Thyroid gland (tissue), 4 donors: ENCODE measurements at regions not wholly inside any gene's neighbourhood (a gene's known extent, or its start where the extent isn't known, plus 50 kb on each side); places are given as distances from the start of the nearest gene placed in this dataset.

Experiments
- DNase-seq, 2 donors: peaks; one replicate each; pipeline ENCODE4 v3.0.0-alpha.2; 2019
- H3K27ac ChIP-seq, 3 donors: fragments of 200-600 bp; sonication (generic); 1 replicate in 2 of 3; 2 replicates in 1 of 3; pipeline ENCODE4 v1.5.1; 2016 to 2019; ENCODE audit warnings: mild to moderate bottlenecking in 1 of 3, moderate library complexity in 1 of 3
- H3K27me3 ChIP-seq: fragments of 200-600 bp; sonication (generic); one replicate; pipeline ENCODE4 v1.5.1; 2019
- H3K36me3 ChIP-seq, 2 donors: fragments of 200-600 bp; sonication (generic); one replicate each; pipeline ENCODE4 v1.5.1; 2016 to 2019
- H3K4me1 ChIP-seq, 2 donors: fragments of 200-600 bp; sonication (generic); one replicate each; pipeline ENCODE4 v1.5.1; 2017 to 2019
- H3K4me3 ChIP-seq, 3 donors: fragments of 200-600 bp; sonication (generic); replicated peaks in 1 of 3; 1 replicate in 2 of 3; 2 replicates in 1 of 3; pipeline ENCODE4 v1.5.1; 2016; ENCODE audit warnings: mild to moderate bottlenecking in 1 of 3
- H3K9me3 ChIP-seq: fragments of 200-600 bp; sonication (generic); one replicate; pipeline ENCODE4 v1.5.1; 2017
- POLR2A ChIP-seq, 2 donors: fragments of 450-650 bp; IDR thresholded peaks; one replicate each; pipeline ENCODE4 v1.6.1; 2017; ENCODE audit warnings: antibody characterized with exemption in 2 of 2, mild to moderate bottlenecking in 2 of 2, moderate library complexity in 1 of 2
- WGBS, 2 donors: methylation state at CpG; one replicate each; pipeline ENCODE4 v1.1.5; 2017; 5-methylcytosine and 5-hydroxymethylcytosine counted together
- intact Hi-C: fragments of 100-400 bp; cut with DNase I; formaldehyde crosslinking; loops from one replicate; pipeline ENCODE4 v1.15.1; 2023
- TF ChIP-seq, protein P1 (sequence below), 6 experiments: fragments of 200-600 bp in 3 of 6; fragments of 450-650 bp in 3 of 6; sonication (generic) in 3 of 6; IDR thresholded peaks; one replicate each; pipeline ENCODE4 v1.5.1; 2016 to 2019; ENCODE audit warnings: antibody characterized with exemption in 6 of 6, mild to moderate bottlenecking in 2 of 6, inconsistent platforms in 1 of 6, moderate library complexity in 1 of 6

DNA sequence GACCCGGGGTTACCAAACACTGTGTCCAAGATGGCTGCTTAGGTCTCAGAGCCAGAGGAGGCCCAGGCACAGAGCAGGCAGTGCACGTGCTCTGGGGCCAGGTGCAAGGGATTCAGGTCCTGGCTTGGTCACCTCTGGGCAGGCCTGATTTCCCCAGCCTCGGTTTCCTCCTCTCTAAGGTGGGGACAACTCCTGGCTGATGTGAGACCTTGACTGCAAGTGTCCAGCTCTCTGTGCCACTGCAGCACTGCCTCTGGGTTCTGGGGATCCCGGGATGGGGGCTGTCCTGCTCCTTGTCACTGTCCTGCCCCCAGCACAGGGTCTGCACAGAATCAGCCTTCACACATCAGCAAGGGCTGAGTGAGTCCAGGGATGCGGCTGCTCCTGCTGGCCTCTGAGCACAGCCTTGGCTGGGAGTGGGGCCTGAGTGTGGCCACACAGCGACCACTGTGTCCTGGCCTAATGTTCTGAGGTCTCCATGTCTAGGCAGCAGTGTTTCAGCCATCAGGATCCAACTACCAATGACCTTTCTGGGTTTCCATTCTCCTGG lies 170.2 kb upstream of the HDAC4 start:
- intact Hi-C loops: no loop called here
- Histone ChIP-seq H3K4me3 (no peak overlapping the region), H3K4me1 (peaks cover 10 to 11% of the 10 kb centered on the region in 2 donors), H3K9me3 (no peaks in the 10 kb centered on the region), H3K27ac (no peak overlapping the region), H3K27me3 (no peaks in the 10 kb centered on the region), H3K36me3 (no peaks in the 10 kb centered on the region)
- no peak for TF ChIP-seq POLR2A (IDR thresholded peaks at IDR 0.05)
- TF ChIP-seq, protein P1, sequence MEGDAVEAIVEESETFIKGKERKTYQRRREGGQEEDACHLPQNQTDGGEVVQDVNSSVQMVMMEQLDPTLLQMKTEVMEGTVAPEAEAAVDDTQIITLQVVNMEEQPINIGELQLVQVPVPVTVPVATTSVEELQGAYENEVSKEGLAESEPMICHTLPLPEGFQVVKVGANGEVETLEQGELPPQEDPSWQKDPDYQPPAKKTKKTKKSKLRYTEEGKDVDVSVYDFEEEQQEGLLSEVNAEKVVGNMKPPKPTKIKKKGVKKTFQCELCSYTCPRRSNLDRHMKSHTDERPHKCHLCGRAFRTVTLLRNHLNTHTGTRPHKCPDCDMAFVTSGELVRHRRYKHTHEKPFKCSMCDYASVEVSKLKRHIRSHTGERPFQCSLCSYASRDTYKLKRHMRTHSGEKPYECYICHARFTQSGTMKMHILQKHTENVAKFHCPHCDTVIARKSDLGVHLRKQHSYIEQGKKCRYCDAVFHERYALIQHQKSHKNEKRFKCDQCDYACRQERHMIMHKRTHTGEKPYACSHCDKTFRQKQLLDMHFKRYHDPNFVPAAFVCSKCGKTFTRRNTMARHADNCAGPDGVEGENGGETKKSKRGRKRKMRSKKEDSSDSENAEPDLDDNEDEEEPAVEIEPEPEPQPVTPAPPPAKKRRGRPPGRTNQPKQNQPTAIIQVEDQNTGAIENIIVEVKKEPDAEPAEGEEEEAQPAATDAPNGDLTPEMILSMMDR (IDR thresholded peaks at IDR 0.05): no peak
- WGBS, 2 donors: 92 to 95% methylated on average over 4 to 5 of the region's 6 CpGs
- DNase-seq: no peak

DNA sequence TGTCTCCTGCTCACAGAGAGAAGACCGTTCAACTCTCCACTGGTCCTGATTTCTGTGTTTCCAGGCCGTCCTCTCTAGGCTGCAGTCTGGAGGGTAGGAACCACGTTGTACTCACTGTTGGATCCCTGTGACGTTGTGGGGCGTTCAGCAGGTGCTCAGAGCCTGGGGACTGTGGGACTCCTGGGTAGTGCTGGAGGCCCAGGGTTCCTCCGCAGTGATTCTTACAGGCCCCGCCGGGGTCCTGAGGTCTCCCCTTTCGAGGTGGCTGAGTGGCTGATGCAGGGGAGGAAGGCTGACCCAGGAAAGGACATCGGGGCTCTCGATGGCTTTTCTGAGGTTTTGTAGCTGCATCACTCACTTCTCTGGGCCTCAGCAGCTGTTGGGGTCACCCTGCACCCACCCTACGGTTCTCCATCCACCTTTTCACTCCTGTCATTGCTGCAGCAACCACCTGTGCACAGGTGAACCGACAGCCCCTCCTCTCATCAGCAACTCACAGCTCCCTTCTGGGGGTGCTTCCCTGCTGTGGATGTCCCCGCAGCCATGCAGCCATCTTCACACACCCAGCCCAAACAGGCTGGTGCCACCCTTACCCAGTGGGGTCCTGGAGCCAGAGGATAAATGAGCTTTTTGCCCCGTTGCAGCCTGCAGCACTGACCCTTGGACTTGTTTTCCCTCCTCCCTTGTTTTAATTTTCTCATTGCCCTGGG lies 169.6 kb upstream of the HDAC4 start:
- H3K27ac ChIP-seq: no peak overlapping the region
- no peak for DNase-seq
- WGBS, 2 donors: 89% methylated on average over 14 to 15 of the region's 15 CpGs

DNA sequence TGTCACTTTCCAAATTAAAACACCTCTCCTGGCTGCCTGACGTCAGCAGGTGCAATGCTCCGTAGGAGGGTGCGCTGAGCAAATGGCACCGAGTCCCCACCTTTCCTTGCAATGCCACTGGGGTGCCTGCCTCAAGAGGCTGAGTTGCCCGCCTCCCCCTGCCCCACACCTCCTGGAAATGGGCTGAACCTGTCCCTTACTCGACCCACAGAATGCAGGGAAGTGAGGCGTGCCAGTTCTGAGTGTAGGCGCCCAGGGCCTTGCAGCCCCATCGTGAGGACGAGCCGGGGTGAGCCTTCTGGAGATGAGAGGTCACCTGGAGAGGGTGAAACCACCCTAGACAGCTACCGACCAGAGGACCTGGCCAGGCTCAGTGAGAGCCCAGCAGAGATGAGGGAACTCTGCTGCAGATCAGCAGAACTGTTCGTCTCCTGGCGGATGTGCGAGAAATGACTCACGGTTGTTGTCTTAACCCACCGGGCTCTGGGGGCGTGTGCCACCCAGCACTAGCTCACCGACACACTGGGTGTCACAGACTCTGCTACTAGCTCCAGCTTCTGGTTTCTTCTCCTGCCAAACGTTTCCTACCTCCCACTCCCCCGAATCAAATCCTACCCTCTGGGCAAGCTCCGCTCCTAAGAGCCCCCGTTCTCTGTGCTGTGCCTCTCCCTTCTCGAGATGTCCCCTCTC lies 168.7 kb upstream of the HDAC4 start:
- TF ChIP-seq, protein P1 (IDR thresholded peaks at IDR 0.05): no peak
- TF ChIP-seq POLR2A (IDR thresholded peaks at IDR 0.05): no peak
- Histone ChIP-seq H3K36me3 (no peaks in the 10 kb centered on the region), H3K4me3 (no peak overlapping the region), H3K4me1 (peaks cover 10 to 17% of the 10 kb centered on the region in 2 donors), H3K9me3 (no peaks in the 10 kb centered on the region), H3K27me3 (no peaks in the 10 kb centered on the region), H3K27ac (no peak overlapping the region)
- WGBS, 2 donors: 79 to 83% methylated on average over 17 to 23 of the region's 24 CpGs
- intact Hi-C loops: no loop called here
- DNase-seq: no peak

More for the DNA sequence above, 169.6 kb upstream of the HDAC4 start:
- Histone ChIP-seq H3K36me3 (no peaks in the 10 kb centered on the region), H3K4me3 (no peak overlapping the region), H3K4me1 (peaks cover 10 to 11% of the 10 kb centered on the region in 2 donors), H3K27me3 (no peaks in the 10 kb centered on the region), H3K9me3 (no peaks in the 10 kb centered on the region)
- intact Hi-C loops: no loop called here
- no peak for TF ChIP-seq POLR2A (IDR thresholded peaks at IDR 0.05)

DNA sequence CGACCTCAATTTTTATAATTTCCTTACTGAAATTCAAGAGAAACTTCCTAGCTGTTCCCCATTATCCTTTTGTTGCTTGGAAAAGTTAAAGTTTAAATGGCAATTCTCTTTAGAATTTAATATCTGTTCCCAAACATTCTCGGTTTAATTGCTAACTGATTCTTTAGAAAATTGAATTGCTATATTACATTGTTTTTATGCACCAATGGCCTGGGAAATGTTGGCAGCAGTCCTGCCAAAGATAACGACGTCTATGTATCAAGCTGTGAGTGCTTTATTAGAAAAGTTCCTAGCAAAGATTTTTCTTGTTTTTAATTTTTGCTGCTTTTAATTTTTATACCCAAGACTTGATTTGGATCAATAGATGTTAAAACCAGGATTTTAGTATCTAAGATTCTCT lies 167.8 kb upstream of the HDAC4 start:
- H3K27me3 ChIP-seq: no peaks in the 10 kb centered on the region
- H3K36me3 ChIP-seq: no peaks in the 10 kb centered on the region
- intact Hi-C loops: no loop called here
- TF ChIP-seq, protein P1 (IDR thresholded peaks at IDR 0.05): no peak
- no peak for TF ChIP-seq POLR2A (IDR thresholded peaks at IDR 0.05)
- no peaks in the 10 kb centered on the region for H3K9me3 ChIP-seq
- DNase-seq: no peak
- H3K27ac ChIP-seq: no peak overlapping the region
- WGBS, 2 donors: 31 to 34% methylated on average over 4 of the region's 4 CpGs
- peaks cover 10 to 16% of the 10 kb centered on the region in 2 donors for H3K4me1 ChIP-seq
- no peak overlapping the region for H3K4me3 ChIP-seq

DNA sequence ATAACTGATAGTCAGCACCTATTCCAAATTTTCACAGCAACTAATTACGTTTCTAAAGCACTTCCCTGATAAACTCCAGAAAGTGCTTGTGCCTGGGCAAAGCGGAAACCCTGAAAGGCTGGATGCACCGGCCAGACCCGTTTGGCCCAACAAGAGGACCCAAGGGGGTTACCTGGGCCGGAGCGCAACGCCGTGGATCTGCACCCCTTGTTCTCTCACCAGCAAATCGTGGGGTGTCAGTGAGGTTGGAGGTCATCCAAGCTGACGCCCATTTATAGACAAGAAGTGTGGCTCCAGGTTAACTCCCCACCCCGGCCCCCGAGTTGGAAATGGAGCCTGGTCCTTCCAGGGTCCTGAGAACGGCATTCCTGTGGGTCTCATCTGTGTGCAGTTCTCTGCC lies 167.0 kb upstream of the HDAC4 start:
- no peak overlapping the region for H3K4me3 ChIP-seq
- no peaks in the 10 kb centered on the region for H3K27me3 ChIP-seq
- no peak for DNase-seq
- no peak for TF ChIP-seq POLR2A (IDR thresholded peaks at IDR 0.05)
- TF ChIP-seq, protein P1 (IDR thresholded peaks at IDR 0.05): no peak
- no peaks in the 10 kb centered on the region for H3K9me3 ChIP-seq
- peaks cover 10 to 16% of the 10 kb centered on the region in 2 donors for H3K4me1 ChIP-seq
- H3K36me3 ChIP-seq: no peaks in the 10 kb centered on the region
- no peak overlapping the region for H3K27ac ChIP-seq
- intact Hi-C loops: no loop called here
- WGBS, 2 donors: 82 to 86% methylated on average over 8 to 13 of the region's 13 CpGs
